Liver (tissue), 8 donors: ENCODE measurements at regions not wholly inside any gene's neighbourhood (a gene's known extent, or its start where the extent isn't known, plus 50 kb on each side); places are given as distances from the start of the nearest gene placed in this dataset.

Experiments
- DNase-seq: peaks from one replicate; pipeline ENCODE4 v3.0.0-alpha.2; 2017; ENCODE audit warnings: low spot score
- H3K27ac ChIP-seq, 2 donors: one replicate each; pipeline ENCODE4 v1.7.0; 2013; ENCODE audit warnings: inconsistent platforms in 2 of 2, low read length in 2 of 2, control low read depth in 1 of 2, low read depth in 1 of 2, mild to moderate bottlenecking in 1 of 2
- H3K27me3 ChIP-seq, 4 donors: one replicate each; pipeline versions ENCODE4 v1.6.1 to v1.7.0; 2013; ENCODE audit warnings: low read length in 3 of 4, inconsistent platforms in 1 of 4, mild to moderate bottlenecking in 1 of 4, moderate library complexity in 1 of 4; ENCODE audit not compliant: control insufficient read depth in 4 of 4, insufficient read depth in 4 of 4
- H3K36me3 ChIP-seq, 4 donors: one replicate each; pipeline versions ENCODE4 v1.6.1 to v1.7.0; 2013; ENCODE audit warnings: low read length in 3 of 4, mild to moderate bottlenecking in 3 of 4, low read depth in 1 of 4, moderate library complexity in 1 of 4; ENCODE audit not compliant: control insufficient read depth in 4 of 4, insufficient read depth in 3 of 4
- H3K4me1 ChIP-seq, 4 donors: one replicate each; pipeline versions ENCODE4 v1.6.1 to v1.7.0; 2013; ENCODE audit warnings: low read length in 3 of 4, mild to moderate bottlenecking in 3 of 4, moderate library complexity in 1 of 4; ENCODE audit not compliant: control insufficient read depth in 4 of 4, insufficient read depth in 4 of 4
- H3K4me3 ChIP-seq, 3 donors: one replicate each; pipeline versions ENCODE4 v1.6.1 to v1.7.0; 2013; ENCODE audit warnings: low read length in 3 of 3, control low read depth in 1 of 3, low read depth in 1 of 3, mild to moderate bottlenecking in 1 of 3
- H3K9ac ChIP-seq, 2 donors: one replicate each; pipeline ENCODE4 v1.7.0; 2013; ENCODE audit warnings: low read length in 2 of 2, mild to moderate bottlenecking in 2 of 2, moderate library complexity in 2 of 2, control low read depth in 1 of 2, low read depth in 1 of 2
- H3K9me3 ChIP-seq, 4 donors: one replicate each; pipeline versions ENCODE4 v1.6.1 to v1.7.0; 2013; ENCODE audit warnings: low read length in 3 of 4; ENCODE audit not compliant: control insufficient read depth in 4 of 4
- FOXA1 ChIP-seq: IDR thresholded peaks from 2 replicates; pipeline ENCODE4 v1.6.1; 2016; ENCODE audit warnings: antibody characterized with exemption
- FOXA2 ChIP-seq: IDR thresholded peaks from 2 replicates; pipeline ENCODE4 v1.6.1; 2016; ENCODE audit warnings: antibody characterized with exemption
- HNF4A ChIP-seq, 2 donors: conservative IDR thresholded peaks; 2 replicates each; pipeline ENCODE4 v1.6.1; 2016; ENCODE audit warnings: antibody characterized with exemption in 2 of 2, mild to moderate bottlenecking in 2 of 2
- HNF4G ChIP-seq: IDR thresholded peaks from 2 replicates; pipeline ENCODE4 v1.6.1; 2016; ENCODE audit warnings: antibody characterized with exemption
- JUND ChIP-seq, 2 donors: IDR thresholded peaks; 2 replicates each; pipeline ENCODE4 v1.6.1; 2016; ENCODE audit warnings: antibody characterized with exemption in 2 of 2
- NR2F2 ChIP-seq: IDR thresholded peaks from 2 replicates; pipeline ENCODE4 v1.6.1; 2016; ENCODE audit warnings: antibody characterized with exemption
- RAD21 ChIP-seq, 2 donors: IDR thresholded peaks; 2 replicates each; pipeline ENCODE4 v1.6.1; 2016; ENCODE audit warnings: antibody characterized with exemption in 2 of 2, mild to moderate bottlenecking in 2 of 2
- RXRA ChIP-seq, 2 donors: IDR thresholded peaks; 2 replicates each; pipeline ENCODE4 v1.6.1; 2017 to 2018; ENCODE audit warnings: antibody characterized with exemption in 2 of 2, mild to moderate bottlenecking in 1 of 2
- SP1 ChIP-seq: IDR thresholded peaks from 2 replicates; pipeline ENCODE4 v1.6.1; 2018; ENCODE audit warnings: antibody characterized with exemption, mild to moderate bottlenecking
- TAF1 ChIP-seq: conservative IDR thresholded peaks from 2 replicates; pipeline ENCODE4 v1.6.1; 2016; ENCODE audit warnings: antibody characterized with exemption, mild to moderate bottlenecking
- YY1 ChIP-seq: IDR thresholded peaks from 2 replicates; pipeline ENCODE4 v1.6.1; 2016; ENCODE audit warnings: antibody characterized with exemption, mild to moderate bottlenecking
- WGBS: extraction: QIAGEN DNeasy Blood & Tissue Kit; methylation state at CpG from one replicate; pipeline ENCODE4 v1.1.7; 2013; 5-methylcytosine and 5-hydroxymethylcytosine counted together
- TF ChIP-seq, protein P1 (sequence below): IDR thresholded peaks from 2 replicates; pipeline ENCODE4 v1.6.1; 2016; ENCODE audit warnings: antibody characterized with exemption
- TF ChIP-seq, protein P2 (sequence below): IDR thresholded peaks from 2 replicates; pipeline ENCODE4 v1.6.1; 2016; ENCODE audit warnings: antibody characterized with exemption, mild to moderate bottlenecking
- TF ChIP-seq, protein P3 (sequence below): fragments of 150-350 bp; IDR thresholded peaks from 2 replicates; pipeline ENCODE4 v1.5.1; 2017; ENCODE audit warnings: improper control_type of control experiment, low read depth, low read length; ENCODE audit not compliant: missing input control
- TF ChIP-seq, protein P4 (sequence below): IDR thresholded peaks from 2 replicates; pipeline ENCODE4 v1.6.1; 2016; ENCODE audit warnings: antibody characterized with exemption
- TF ChIP-seq, protein P5 (sequence below): IDR thresholded peaks from 2 replicates; pipeline ENCODE4 v1.6.1; 2016; ENCODE audit warnings: antibody characterized with exemption
- donor health status: healthy.
- donor health status: healthy.
- donor health status: healthy.
- donor health status: healthy.
- donor health status: healthy.

DNA sequence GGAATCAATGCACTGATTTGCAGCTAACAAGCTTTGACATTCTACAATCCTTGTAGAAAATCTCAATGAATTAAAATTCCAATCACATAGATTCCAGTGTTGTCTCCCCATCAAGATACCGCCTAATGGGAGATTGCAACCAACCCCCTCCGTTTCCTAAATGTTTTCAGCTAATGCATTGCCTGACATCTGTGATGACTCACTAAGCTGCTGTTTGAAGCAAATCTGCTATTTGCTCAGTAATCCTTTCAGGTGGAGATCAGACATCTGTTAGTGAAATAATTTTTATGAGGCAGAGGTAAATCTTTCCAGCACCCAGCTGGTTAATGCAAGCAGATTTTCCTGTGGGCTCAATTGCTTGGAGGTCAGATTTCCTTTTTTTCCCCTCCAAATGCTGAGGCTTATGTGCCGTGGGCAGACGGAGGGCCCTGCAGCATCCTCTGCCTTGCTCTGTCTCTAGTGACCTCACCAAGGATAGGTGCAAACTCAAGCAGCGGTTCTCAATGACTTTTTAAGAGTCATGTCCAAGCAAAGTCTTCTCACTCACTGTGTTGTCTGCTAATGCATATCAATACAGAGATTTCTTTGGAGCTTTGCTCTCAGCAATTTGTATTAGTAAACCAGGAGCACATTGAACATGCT, 91.1 kb upstream of the RAB3GAP2 start:
- no peak for DNase-seq
- Histone ChIP-seq H3K4me3 (no peak overlapping the region), H3K9ac (no peak overlapping the region), H3K4me1 (no peaks in the 10 kb centered on the region), H3K27ac (no peak overlapping the region), H3K9me3 (peaks cover 0 to 3% (median 0%) of the 10 kb centered on the region in 4 donors), H3K36me3 (no peaks in the 10 kb centered on the region), H3K27me3 (no peaks in the 10 kb centered on the region)
- WGBS = 75% methylated on average over 5 of the region's 5 CpGs
- TF ChIP-seq JUND (IDR thresholded peaks at IDR 0.05) (no peak), SP1 (no peak), RXRA (IDR thresholded peaks at IDR 0.05) (no peak), FOXA1 (no peak), RAD21 (IDR thresholded peaks at IDR 0.05) (no peak), HNF4A (conservative IDR thresholded peaks at IDR 0.05) (no peak), HNF4G (no peak), TAF1 (no peak), YY1 (no peak), NR2F2 (no peak), FOXA2 (no peak)
- TF ChIP-seq, protein P1, sequence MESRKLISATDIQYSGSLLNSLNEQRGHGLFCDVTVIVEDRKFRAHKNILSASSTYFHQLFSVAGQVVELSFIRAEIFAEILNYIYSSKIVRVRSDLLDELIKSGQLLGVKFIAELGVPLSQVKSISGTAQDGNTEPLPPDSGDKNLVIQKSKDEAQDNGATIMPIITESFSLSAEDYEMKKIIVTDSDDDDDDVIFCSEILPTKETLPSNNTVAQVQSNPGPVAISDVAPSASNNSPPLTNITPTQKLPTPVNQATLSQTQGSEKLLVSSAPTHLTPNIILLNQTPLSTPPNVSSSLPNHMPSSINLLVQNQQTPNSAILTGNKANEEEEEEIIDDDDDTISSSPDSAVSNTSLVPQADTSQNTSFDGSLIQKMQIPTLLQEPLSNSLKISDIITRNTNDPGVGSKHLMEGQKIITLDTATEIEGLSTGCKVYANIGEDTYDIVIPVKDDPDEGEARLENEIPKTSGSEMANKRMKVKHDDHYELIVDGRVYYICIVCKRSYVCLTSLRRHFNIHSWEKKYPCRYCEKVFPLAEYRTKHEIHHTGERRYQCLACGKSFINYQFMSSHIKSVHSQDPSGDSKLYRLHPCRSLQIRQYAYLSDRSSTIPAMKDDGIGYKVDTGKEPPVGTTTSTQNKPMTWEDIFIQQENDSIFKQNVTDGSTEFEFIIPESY = no peak
- TF ChIP-seq, protein P2, sequence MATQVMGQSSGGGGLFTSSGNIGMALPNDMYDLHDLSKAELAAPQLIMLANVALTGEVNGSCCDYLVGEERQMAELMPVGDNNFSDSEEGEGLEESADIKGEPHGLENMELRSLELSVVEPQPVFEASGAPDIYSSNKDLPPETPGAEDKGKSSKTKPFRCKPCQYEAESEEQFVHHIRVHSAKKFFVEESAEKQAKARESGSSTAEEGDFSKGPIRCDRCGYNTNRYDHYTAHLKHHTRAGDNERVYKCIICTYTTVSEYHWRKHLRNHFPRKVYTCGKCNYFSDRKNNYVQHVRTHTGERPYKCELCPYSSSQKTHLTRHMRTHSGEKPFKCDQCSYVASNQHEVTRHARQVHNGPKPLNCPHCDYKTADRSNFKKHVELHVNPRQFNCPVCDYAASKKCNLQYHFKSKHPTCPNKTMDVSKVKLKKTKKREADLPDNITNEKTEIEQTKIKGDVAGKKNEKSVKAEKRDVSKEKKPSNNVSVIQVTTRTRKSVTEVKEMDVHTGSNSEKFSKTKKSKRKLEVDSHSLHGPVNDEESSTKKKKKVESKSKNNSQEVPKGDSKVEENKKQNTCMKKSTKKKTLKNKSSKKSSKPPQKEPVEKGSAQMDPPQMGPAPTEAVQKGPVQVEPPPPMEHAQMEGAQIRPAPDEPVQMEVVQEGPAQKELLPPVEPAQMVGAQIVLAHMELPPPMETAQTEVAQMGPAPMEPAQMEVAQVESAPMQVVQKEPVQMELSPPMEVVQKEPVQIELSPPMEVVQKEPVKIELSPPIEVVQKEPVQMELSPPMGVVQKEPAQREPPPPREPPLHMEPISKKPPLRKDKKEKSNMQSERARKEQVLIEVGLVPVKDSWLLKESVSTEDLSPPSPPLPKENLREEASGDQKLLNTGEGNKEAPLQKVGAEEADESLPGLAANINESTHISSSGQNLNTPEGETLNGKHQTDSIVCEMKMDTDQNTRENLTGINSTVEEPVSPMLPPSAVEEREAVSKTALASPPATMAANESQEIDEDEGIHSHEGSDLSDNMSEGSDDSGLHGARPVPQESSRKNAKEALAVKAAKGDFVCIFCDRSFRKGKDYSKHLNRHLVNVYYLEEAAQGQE = no peak
- TF ChIP-seq, protein P3, sequence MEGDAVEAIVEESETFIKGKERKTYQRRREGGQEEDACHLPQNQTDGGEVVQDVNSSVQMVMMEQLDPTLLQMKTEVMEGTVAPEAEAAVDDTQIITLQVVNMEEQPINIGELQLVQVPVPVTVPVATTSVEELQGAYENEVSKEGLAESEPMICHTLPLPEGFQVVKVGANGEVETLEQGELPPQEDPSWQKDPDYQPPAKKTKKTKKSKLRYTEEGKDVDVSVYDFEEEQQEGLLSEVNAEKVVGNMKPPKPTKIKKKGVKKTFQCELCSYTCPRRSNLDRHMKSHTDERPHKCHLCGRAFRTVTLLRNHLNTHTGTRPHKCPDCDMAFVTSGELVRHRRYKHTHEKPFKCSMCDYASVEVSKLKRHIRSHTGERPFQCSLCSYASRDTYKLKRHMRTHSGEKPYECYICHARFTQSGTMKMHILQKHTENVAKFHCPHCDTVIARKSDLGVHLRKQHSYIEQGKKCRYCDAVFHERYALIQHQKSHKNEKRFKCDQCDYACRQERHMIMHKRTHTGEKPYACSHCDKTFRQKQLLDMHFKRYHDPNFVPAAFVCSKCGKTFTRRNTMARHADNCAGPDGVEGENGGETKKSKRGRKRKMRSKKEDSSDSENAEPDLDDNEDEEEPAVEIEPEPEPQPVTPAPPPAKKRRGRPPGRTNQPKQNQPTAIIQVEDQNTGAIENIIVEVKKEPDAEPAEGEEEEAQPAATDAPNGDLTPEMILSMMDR = no peak
- TF ChIP-seq, protein P4, sequence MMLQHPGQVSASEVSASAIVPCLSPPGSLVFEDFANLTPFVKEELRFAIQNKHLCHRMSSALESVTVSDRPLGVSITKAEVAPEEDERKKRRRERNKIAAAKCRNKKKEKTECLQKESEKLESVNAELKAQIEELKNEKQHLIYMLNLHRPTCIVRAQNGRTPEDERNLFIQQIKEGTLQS = no peak
- TF ChIP-seq, protein P5, sequence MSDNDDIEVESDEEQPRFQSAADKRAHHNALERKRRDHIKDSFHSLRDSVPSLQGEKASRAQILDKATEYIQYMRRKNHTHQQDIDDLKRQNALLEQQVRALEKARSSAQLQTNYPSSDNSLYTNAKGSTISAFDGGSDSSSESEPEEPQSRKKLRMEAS = no peak
